BE2C (cell line): ENCODE measurements at regions not wholly inside any gene's neighbourhood (a gene's known extent, or its start where the extent isn't known, plus 50 kb on each side); places are given as distances from the start of the nearest gene placed in this dataset.

Experiments used
- DNase-seq: peaks from one replicate; pipeline ENCODE4 v3.0.0-alpha.2; 2020
- H3K27me3 ChIP-seq: fragments of 250-450 bp; sonication (Bioruptor Pico); 2 replicates; pipeline ENCODE4 v1.5.1; 2020; ENCODE audit warnings: mild to moderate bottlenecking
- H3K36me3 ChIP-seq: fragments of 250-450 bp; sonication (Bioruptor Pico); 2 replicates; pipeline ENCODE4 v1.5.1; 2020; ENCODE audit warnings: mild to moderate bottlenecking
- H3K4me1 ChIP-seq: fragments of 250-450 bp; sonication (Bioruptor Pico); 2 replicates; pipeline ENCODE4 v1.5.1; 2020
- H3K4me3 ChIP-seq: 2 replicates; pipeline ENCODE4 v1.5.1; 2011; ENCODE audit warnings: low read depth, low read length
- H3K9me3 ChIP-seq: fragments of 250-450 bp; sonication (Bioruptor Pico); 2 replicates; pipeline ENCODE4 v1.5.1; 2020
- TF ChIP-seq, protein P1 (sequence below): IDR thresholded peaks from 2 replicates; pipeline ENCODE4 v1.5.1; 2012; ENCODE audit warnings: mild to moderate bottlenecking, low read depth, low read length

DNA sequence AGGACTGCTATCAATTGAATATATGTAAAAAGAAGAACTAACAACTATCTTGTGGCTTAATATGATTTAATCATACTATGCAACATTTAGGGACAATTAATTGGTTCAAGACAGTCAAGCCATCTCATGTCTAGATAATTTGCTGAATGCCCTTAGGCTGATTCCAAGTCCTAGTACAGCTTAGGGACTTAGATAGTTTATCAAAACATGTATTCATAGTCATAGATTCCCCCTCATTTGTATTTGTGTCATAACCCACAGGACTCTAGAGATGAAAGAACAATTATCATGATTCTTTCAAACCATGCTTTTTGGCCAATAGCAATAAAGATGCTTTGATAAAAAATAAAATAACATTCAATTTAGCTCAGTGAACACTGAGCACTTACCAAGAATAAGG, 607.6 kb downstream of the SLITRK1 start:
- Histone ChIP-seq H3K4me3 (no peak overlapping the region), H3K27me3 (no peaks in the 10 kb centered on the region), H3K4me1 (peaks cover 3% of the 10 kb centered on the region; the same call in 1 of the 2 replicates), H3K9me3 (no peaks in the 10 kb centered on the region), H3K36me3 (no peaks in the 10 kb centered on the region)
- TF ChIP-seq, protein P1, sequence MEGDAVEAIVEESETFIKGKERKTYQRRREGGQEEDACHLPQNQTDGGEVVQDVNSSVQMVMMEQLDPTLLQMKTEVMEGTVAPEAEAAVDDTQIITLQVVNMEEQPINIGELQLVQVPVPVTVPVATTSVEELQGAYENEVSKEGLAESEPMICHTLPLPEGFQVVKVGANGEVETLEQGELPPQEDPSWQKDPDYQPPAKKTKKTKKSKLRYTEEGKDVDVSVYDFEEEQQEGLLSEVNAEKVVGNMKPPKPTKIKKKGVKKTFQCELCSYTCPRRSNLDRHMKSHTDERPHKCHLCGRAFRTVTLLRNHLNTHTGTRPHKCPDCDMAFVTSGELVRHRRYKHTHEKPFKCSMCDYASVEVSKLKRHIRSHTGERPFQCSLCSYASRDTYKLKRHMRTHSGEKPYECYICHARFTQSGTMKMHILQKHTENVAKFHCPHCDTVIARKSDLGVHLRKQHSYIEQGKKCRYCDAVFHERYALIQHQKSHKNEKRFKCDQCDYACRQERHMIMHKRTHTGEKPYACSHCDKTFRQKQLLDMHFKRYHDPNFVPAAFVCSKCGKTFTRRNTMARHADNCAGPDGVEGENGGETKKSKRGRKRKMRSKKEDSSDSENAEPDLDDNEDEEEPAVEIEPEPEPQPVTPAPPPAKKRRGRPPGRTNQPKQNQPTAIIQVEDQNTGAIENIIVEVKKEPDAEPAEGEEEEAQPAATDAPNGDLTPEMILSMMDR = no peak
- no peak for DNase-seq

DNA sequence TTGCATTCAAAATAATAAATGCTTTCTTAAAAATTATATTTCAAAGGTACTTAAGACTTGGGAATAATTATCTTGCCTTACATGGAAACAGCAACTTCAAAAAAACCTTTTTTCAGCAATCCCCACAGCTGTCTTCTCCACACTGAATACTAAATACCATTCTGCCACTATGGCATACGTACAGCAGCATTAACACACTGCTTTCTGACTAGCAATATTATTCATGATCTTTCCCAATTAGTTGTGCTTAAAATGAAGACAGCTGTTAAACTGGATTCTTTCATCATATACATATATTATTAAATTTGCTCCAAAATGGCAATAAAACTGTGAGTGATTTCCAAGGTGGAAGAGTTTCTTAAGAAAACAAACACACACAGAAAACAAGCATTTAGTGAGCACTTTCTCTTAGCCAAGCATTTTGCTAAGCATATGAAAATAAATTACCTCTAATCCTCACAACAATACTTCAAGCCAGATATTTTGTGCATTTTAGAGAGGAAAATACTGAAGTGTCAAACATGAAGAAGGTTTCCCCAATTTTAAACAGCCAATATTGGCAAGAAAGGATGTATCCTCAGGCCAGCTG, 609.5 kb downstream of the SLITRK1 start:
- TF ChIP-seq, protein P1 = no peak
- Histone ChIP-seq H3K9me3 (no peaks in the 10 kb centered on the region), H3K27me3 (no peaks in the 10 kb centered on the region), H3K36me3 (no peaks in the 10 kb centered on the region; the same call in 1 of the 2 replicates), H3K4me3 (no peak overlapping the region), H3K4me1 (peaks cover 3% of the 10 kb centered on the region; the same call in 1 of the 2 replicates)
- DNase-seq = no peak

DNA sequence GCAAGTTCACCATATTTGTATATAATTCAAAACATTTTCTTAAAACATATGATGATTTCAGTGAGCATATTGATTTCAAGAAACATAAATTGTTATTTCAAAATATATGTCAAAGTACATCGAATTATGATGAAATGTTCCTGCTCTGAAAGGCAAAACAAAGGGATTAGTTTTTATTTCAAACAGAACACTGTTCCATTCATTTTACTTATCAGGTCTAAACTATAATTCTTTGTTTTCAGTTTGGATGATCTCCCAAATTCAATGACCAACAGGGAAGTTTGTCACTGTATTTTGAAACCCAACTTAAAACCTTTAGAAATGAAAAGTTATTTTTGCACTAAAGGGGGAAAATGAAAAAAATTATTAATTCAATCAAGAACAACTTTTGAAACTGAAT, 610.2 kb downstream of the SLITRK1 start:
- Histone ChIP-seq H3K27me3 (no peaks in the 10 kb centered on the region), H3K4me3 (no peak overlapping the region), H3K36me3 (no peaks in the 10 kb centered on the region; the same call in 1 of the 2 replicates), H3K4me1 (peaks cover 3% of the 10 kb centered on the region; the same call in 1 of the 2 replicates), H3K9me3 (no peaks in the 10 kb centered on the region)
- TF ChIP-seq, protein P1 = no peak
- DNase-seq = no peak

DNA sequence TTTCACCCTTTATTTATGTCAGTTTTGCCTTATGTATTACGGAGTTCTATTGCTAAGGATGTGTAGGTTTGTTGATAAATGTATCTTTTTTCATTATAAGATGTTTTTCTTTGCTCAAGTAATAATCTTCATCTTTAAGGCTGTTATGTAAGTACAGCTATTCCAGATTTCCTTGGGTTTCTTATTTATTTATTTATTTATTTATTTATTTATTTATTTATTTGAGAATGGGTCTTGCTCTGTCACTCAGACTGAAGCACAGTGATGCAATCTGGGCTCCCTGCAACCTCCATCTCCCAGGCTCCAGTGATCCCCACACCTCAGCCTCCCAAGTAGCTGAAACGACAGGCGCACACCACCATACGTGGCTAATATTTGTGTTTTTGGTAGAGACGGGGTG, 617.0 kb downstream of the SLITRK1 start:
- H3K9me3 ChIP-seq = no peaks in the 10 kb centered on the region
- DNase-seq = no peak
- H3K4me1 ChIP-seq = no peaks in the 10 kb centered on the region
- H3K27me3 ChIP-seq = no peaks in the 10 kb centered on the region
- H3K4me3 ChIP-seq = no peak overlapping the region
- no peaks in the 10 kb centered on the region; the same call in 1 of the 2 replicates for H3K36me3 ChIP-seq
- TF ChIP-seq, protein P1 = no peak

DNA sequence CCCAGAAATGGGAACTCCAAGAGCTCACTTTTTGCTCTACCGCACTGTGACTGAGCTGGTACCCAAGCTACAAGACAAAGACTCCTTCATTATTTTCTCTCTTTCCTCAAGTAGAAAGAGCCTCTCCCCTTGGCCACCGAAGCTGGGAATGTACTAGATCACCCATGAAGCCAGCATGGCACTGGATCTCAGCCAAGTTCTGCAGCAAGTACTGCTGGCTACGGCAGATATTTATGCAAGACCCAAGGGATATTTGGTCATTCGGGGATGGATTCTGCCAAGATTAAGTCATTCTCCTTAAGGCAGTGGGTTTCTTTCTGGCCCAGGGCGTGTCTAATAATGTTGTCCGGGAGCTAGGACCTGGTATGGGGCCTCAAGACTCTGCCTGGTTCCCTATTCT, 633.5 kb downstream of the SLITRK1 start:
- no peaks in the 10 kb centered on the region for H3K9me3 ChIP-seq
- H3K4me1 ChIP-seq = no peaks in the 10 kb centered on the region
- DNase-seq = no peak
- H3K27me3 ChIP-seq = no peaks in the 10 kb centered on the region
- H3K4me3 ChIP-seq = no peak overlapping the region
- H3K36me3 ChIP-seq = no peaks in the 10 kb centered on the region
- TF ChIP-seq, protein P1 = no peak

DNA sequence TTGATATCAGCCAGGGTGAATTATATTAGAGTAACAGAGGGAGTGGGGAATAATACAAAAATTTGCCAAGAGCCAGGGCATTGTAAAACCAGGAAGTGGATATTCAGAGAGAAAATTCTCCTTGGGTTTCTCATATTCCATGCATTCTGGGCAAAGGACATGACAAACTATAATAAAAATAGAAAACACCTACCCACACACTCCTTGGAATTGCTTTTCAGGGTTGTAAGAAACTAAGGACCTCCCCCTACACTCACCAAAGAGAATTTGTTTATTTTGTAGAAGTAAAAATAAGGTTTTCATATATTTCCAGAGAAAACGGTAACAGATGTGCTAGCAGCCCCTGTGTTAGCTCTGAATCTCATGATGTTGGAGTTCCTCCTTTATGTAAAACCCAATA, 649.6 kb downstream of the SLITRK1 start:
- Histone ChIP-seq H3K36me3 (no peaks in the 10 kb centered on the region), H3K4me1 (no peaks in the 10 kb centered on the region; the same call in 1 of the 2 replicates), H3K4me3 (no peak overlapping the region), H3K9me3 (no peaks in the 10 kb centered on the region), H3K27me3 (no peaks in the 10 kb centered on the region)
- TF ChIP-seq, protein P1 = no peak
- no peak for DNase-seq
